ENCODE measurements at regions not wholly inside any gene's neighbourhood (a gene's known extent, or its start where the extent isn't known, plus 50 kb on each side); places are given as distances from the start of the nearest gene placed in this dataset.

DNA sequence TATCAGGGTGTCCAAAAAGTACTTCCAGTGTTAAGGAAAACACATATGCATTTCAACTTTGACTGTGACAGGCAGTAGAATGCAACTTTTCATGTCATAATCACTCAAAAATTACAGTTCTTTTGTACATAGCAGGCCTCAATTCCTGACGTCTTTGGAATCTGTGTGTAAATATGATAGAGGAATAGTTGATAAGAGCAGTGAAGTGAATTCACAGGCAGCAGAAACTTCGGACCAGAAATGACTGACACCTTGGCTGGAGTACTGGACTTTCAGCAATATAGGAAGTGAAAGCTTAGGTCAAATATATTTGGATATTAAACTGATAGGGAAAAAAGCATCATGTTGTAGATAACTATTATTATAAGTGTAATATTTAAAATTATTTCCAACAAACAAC is 1741.2 kb upstream of the PCDH20 start:
- WGBS (ENCODE audit: extremely low coverage, insufficient read length, low lambda C conversion rate), result no CpG with 5 or more reads among the region's 2 CpGs
- TF ChIP-seq, protein P1, sequence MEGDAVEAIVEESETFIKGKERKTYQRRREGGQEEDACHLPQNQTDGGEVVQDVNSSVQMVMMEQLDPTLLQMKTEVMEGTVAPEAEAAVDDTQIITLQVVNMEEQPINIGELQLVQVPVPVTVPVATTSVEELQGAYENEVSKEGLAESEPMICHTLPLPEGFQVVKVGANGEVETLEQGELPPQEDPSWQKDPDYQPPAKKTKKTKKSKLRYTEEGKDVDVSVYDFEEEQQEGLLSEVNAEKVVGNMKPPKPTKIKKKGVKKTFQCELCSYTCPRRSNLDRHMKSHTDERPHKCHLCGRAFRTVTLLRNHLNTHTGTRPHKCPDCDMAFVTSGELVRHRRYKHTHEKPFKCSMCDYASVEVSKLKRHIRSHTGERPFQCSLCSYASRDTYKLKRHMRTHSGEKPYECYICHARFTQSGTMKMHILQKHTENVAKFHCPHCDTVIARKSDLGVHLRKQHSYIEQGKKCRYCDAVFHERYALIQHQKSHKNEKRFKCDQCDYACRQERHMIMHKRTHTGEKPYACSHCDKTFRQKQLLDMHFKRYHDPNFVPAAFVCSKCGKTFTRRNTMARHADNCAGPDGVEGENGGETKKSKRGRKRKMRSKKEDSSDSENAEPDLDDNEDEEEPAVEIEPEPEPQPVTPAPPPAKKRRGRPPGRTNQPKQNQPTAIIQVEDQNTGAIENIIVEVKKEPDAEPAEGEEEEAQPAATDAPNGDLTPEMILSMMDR (conservative IDR thresholded peaks at IDR 0.05), result no peak

More for the DNA sequence above, 1741.2 kb upstream of the PCDH20 start:
- H3K18ac ChIP-seq (ENCODE audit: insufficient read length, low read depth, low read length), result no peak overlapping the region
- no peaks in the 10 kb centered on the region for H3K79me1 ChIP-seq (ENCODE audit: insufficient read depth, low read depth, low read length, poor library complexity, severe bottlenecking)
- H3K14ac ChIP-seq (ENCODE audit: insufficient read depth, low read length), result no peak overlapping the region
- no peak overlapping the region for H4K5ac ChIP-seq (ENCODE audit: insufficient read length, low read depth, low read length)
- no peak overlapping the region for H2BK15ac ChIP-seq (ENCODE audit: low read depth, low read length)
- no peak overlapping the region for H4K8ac ChIP-seq (replicated peaks; ENCODE audit: insufficient read length, low read depth, low read length)
- DNase-seq, result no peak
- H3T11ph ChIP-seq (ENCODE audit: low read length), result no peak overlapping the region
- H3K9ac ChIP-seq (ENCODE audit: extremely low read depth, insufficient read length, low read length), result no peak overlapping the region
- no peaks in the 10 kb centered on the region for H3K9me3 Mint-ChIP-seq
- H2BK12ac ChIP-seq (ENCODE audit: insufficient read length, low read depth, low read length), result no peak overlapping the region
- no peaks in the 10 kb centered on the region for H3K23me2 ChIP-seq (ENCODE audit: insufficient read length, low read depth, low read length, poor library complexity, severe bottlenecking)
- H3K56ac ChIP-seq (ENCODE audit: insufficient read length, low read depth, low read length), result no peak overlapping the region
- H3K27me3 ChIP-seq (ENCODE audit: insufficient read depth, low read length), result no peaks in the 10 kb centered on the region
- no peaks in the 10 kb centered on the region for H3K36me3 Mint-ChIP-seq (ENCODE audit: insufficient read depth in 1 of 3, low read depth in 3 of 3)
- no peaks in the 10 kb centered on the region for H3K4me1 Mint-ChIP-seq
- H2AFZ ChIP-seq (ENCODE audit: low read length), result no peak overlapping the region
- H3K9me3 ChIP-seq (ENCODE audit: control insufficient read depth, low read depth, low read length), result no peaks in the 10 kb centered on the region
- H3K23ac ChIP-seq (ENCODE audit: insufficient read length, low read depth, low read length), result no peak overlapping the region
- no peak overlapping the region for H3K4me3 Mint-ChIP-seq
- H3K27ac Mint-ChIP-seq, result no peak overlapping the region
- H3K27me3 Mint-ChIP-seq (ENCODE audit: low read depth), result no peaks in the 10 kb centered on the region
- no peaks in the 10 kb centered on the region for H3K4me1 ChIP-seq (ENCODE audit: insufficient read depth, low read length)
- H3K27ac ChIP-seq (ENCODE audit: insufficient read length, low read depth, low read length), result no peak overlapping the region
- H4K91ac ChIP-seq (ENCODE audit: insufficient read length, low read depth, low read length), result no peak overlapping the region
- no peaks in the 10 kb centered on the region for H4K20me1 ChIP-seq (ENCODE audit: control insufficient read depth, insufficient read depth, insufficient read length)
- H2BK5ac ChIP-seq (ENCODE audit: insufficient read length, low read length), result no peak overlapping the region
- H3K4me2 ChIP-seq (ENCODE audit: insufficient read depth, insufficient read length, low read length), result no peak overlapping the region
- no peak overlapping the region for H2BK120ac ChIP-seq (ENCODE audit: low read depth, low read length, poor library complexity, severe bottlenecking)
- no peak overlapping the region for H2BK20ac ChIP-seq (ENCODE audit: low read depth, low read length, poor library complexity, severe bottlenecking)
- no peak overlapping the region for H2AK5ac ChIP-seq (ENCODE audit: insufficient read length, low read length)
- H3K79me2 ChIP-seq (ENCODE audit: insufficient read depth, low read length), result no peaks in the 10 kb centered on the region
- no peak overlapping the region for H3K4ac ChIP-seq (ENCODE audit: low read depth, low read length)
